Trophoblast cell (in vitro differentiated cells and primary cell): ENCODE measurements at regions not wholly inside any gene's neighbourhood (a gene's known extent, or its start where the extent isn't known, plus 50 kb on each side); places are given as distances from the start of the nearest gene placed in this dataset.

ENCODE experiments used
- DNase-seq, 2 donors: peaks; one replicate each; pipeline ENCODE4 v3.0.0-alpha.2; 2016
- H2AFZ ChIP-seq: 2 replicates; pipeline ENCODE4 v1.6.1; 2013; ENCODE audit warnings: low read length, moderate library complexity, mild to moderate bottlenecking; ENCODE audit not compliant: insufficient read depth, poor library complexity
- H2AK5ac ChIP-seq: 2 replicates; pipeline ENCODE4 v1.6.1; 2013; ENCODE audit warnings: mild to moderate bottlenecking, low read length
- H2BK120ac ChIP-seq: 2 replicates; pipeline ENCODE4 v1.6.1; 2013; ENCODE audit warnings: low read length, mild to moderate bottlenecking, moderate library complexity; ENCODE audit not compliant: insufficient read depth, poor library complexity
- H2BK12ac ChIP-seq: 2 replicates; pipeline ENCODE4 v1.6.1; 2013; ENCODE audit warnings: mild to moderate bottlenecking, low read length, moderate library complexity
- H2BK5ac ChIP-seq: 2 replicates; pipeline ENCODE4 v1.6.1; 2013; ENCODE audit warnings: low read length, low read depth, moderate library complexity, mild to moderate bottlenecking; ENCODE audit not compliant: poor library complexity
- H3K14ac ChIP-seq: 2 replicates; pipeline ENCODE4 v1.6.1; 2013; ENCODE audit warnings: mild to moderate bottlenecking, low read length
- H3K18ac ChIP-seq: 2 replicates; pipeline ENCODE4 v1.6.1; 2013; ENCODE audit warnings: mild to moderate bottlenecking, low read length
- H3K23ac ChIP-seq: 2 replicates; pipeline ENCODE4 v1.6.1; 2013; ENCODE audit warnings: low read length
- H3K27ac ChIP-seq: 2 replicates; pipeline ENCODE4 v1.5.1; 2013; ENCODE audit warnings: low read depth, mild to moderate bottlenecking, inconsistent platforms, low read length, moderate library complexity
- H3K27me3 ChIP-seq: 2 replicates; pipeline ENCODE4 v1.6.1; 2013; ENCODE audit warnings: inconsistent platforms, mild to moderate bottlenecking, low read length, moderate library complexity; ENCODE audit not compliant: insufficient read depth
- H3K36me3 ChIP-seq, 2 experiments: 1 replicate in 1 of 2; 2 replicates in 1 of 2; pipeline ENCODE4 v1.6.1; 2013; ENCODE audit warnings: low read length in 2 of 2, mild to moderate bottlenecking in 2 of 2, moderate library complexity in 1 of 2; ENCODE audit not compliant: insufficient read depth in 2 of 2, control insufficient read depth in 1 of 2
- H3K4ac ChIP-seq: 2 replicates; pipeline ENCODE4 v1.6.1; 2013; ENCODE audit warnings: low read depth, mild to moderate bottlenecking, low read length, moderate library complexity
- H3K4me1 ChIP-seq, 2 experiments: 1 replicate in 1 of 2; 2 replicates in 1 of 2; pipeline ENCODE4 v1.6.1; 2013; ENCODE audit warnings: low read length in 2 of 2, mild to moderate bottlenecking in 2 of 2, moderate library complexity in 1 of 2; ENCODE audit not compliant: insufficient read depth in 2 of 2, control insufficient read depth in 1 of 2
- H3K4me2 ChIP-seq: 2 replicates; pipeline ENCODE4 v1.6.1; 2013; ENCODE audit warnings: inconsistent platforms, mild to moderate bottlenecking, low read length, moderate library complexity
- H3K4me3 ChIP-seq: 2 replicates; pipeline ENCODE4 v1.5.1; 2013; ENCODE audit warnings: mild to moderate bottlenecking, low read depth, low read length, inconsistent platforms
- H3K79me1 ChIP-seq: one replicate; pipeline ENCODE4 v1.6.1; 2013; ENCODE audit warnings: low read length
- H3K79me2 ChIP-seq: 2 replicates; pipeline ENCODE4 v1.6.1; 2013; ENCODE audit warnings: low read length, mild to moderate bottlenecking; ENCODE audit not compliant: control insufficient read depth, insufficient read depth, poor library complexity
- H3K9ac ChIP-seq: 2 replicates; pipeline ENCODE4 v1.6.1; 2013; ENCODE audit warnings: mild to moderate bottlenecking, low read length
- H3K9me3 ChIP-seq: 2 replicates; pipeline ENCODE4 v1.6.1; 2013; ENCODE audit warnings: low read depth, mild to moderate bottlenecking, control low read depth, inconsistent platforms, low read length; ENCODE audit not compliant: insufficient read depth
- H4K12ac ChIP-seq: 2 replicates; pipeline ENCODE4 v1.6.1; 2013; ENCODE audit warnings: low read depth, mild to moderate bottlenecking, low read length, moderate library complexity
- H4K8ac ChIP-seq: 2 replicates; pipeline ENCODE4 v1.6.1; 2013; ENCODE audit warnings: low read depth, mild to moderate bottlenecking, low read length, moderate library complexity
- H4K91ac ChIP-seq: one replicate; pipeline ENCODE4 v1.6.1; 2013; ENCODE audit warnings: low read depth, mild to moderate bottlenecking, low read length, moderate library complexity
- WGBS: extraction: QIAGEN DNeasy Blood & Tissue Kit; methylation state at CpG from one replicate; pipeline ENCODE4 v1.1.7; 2013; ENCODE audit warnings: missing lambda C conversion rate; ENCODE audit not compliant: insufficient read length, insufficient coverage; ENCODE audit errors: extremely low coverage; 5-methylcytosine and 5-hydroxymethylcytosine counted together

DNA sequence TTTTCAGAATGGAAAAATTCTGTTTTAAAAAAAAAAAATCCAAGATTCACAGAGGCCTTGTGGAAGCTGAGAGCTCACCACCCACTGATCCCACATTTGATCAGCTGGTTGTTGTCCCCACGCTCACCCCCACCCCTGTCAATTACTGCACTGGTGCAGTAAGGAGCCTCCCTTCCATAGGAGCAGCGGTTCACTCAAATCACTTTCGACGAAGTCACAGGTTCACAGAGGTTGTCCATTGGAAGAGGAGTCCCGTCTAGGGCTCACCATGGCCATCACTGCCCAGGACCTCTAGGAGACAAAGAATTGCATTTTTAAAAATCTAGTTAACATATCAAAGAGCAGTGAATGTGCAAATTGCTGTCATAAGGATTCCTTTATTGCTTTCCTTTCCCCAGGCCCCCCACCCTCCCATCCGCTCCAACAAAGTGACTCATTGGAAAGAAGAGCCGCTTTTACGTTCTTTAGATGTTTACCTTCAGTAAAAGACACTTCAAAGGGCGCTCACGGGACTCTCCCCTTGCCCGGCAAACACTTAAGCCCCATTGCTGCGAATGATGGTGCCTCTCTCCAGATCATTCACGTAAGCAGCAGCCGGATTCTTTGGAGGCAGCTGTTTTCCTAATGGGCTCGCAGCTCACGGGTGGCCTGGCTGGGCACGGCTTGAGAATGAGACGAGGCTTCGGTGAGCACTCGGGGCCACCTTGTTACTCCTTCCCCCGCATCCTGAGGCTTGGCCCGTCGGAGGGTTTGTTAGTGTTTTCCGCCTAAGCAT lies 165.5 kb upstream of the SALL3 start:
- Histone ChIP-seq H3K79me2 (no peaks in the 10 kb centered on the region), H3K4ac (no peak overlapping the region), H3K4me1 (no peaks in the 10 kb centered on the region), H3K27ac (no peak overlapping the region), H3K9ac (no peak overlapping the region), H3K14ac (no peak overlapping the region), H3K27me3 (no peaks in the 10 kb centered on the region), H2AFZ (no peak overlapping the region), H2BK120ac (no peak overlapping the region), H3K23ac (no peak overlapping the region), H4K8ac (no peak overlapping the region), H3K4me3 (no peak overlapping the region), H2BK5ac (no peak overlapping the region), H3K9me3 (peaks cover 7% of the 10 kb centered on the region), H4K91ac (no peak overlapping the region), H3K4me2 (no peak overlapping the region), H2BK12ac (no peak overlapping the region), H3K18ac (no peak overlapping the region), H3K36me3 (no peaks in the 10 kb centered on the region), H4K12ac (no peak overlapping the region), H3K79me1 (no peaks in the 10 kb centered on the region), H2AK5ac (no peak overlapping the region)
- DNase-seq: no peak
- WGBS: no CpG with 5 or more reads among the region's 24 CpGs

DNA sequence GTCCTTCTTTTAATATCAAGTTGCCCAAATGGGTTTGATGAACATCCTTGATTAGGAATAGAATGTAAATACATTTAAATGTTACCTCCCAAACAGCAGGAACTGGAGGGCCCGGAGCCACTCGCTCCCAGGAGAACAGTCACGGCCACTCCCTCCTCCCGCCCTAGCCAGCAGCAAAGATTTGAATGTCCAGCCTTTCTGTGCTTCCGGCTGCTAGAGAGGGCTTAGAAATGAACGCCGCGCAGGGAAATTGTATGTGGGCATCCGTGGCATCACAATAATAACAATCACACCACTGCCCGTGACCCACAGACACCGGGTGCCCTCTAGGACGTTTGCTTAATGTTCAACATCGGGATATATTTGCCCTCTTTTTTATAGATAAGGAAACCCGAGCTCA lies 164.9 kb upstream of the SALL3 start:
- no peak for DNase-seq
- H2BK120ac ChIP-seq: no peak overlapping the region
- no peak overlapping the region for H3K23ac ChIP-seq
- no peaks in the 10 kb centered on the region for H3K4me1 ChIP-seq
- no peaks in the 10 kb centered on the region for H3K27me3 ChIP-seq
- H3K79me1 ChIP-seq: no peaks in the 10 kb centered on the region
- H4K91ac ChIP-seq: no peak overlapping the region
- no peak overlapping the region for H3K14ac ChIP-seq
- H3K4me2 ChIP-seq: no peak overlapping the region
- no peak overlapping the region for H2BK5ac ChIP-seq
- no peak overlapping the region for H2BK12ac ChIP-seq
- no peaks in the 10 kb centered on the region for H3K79me2 ChIP-seq
- H3K9ac ChIP-seq: no peak overlapping the region
- no peak overlapping the region for H3K4me3 ChIP-seq
- no peak overlapping the region for H4K12ac ChIP-seq
- no peak overlapping the region for H4K8ac ChIP-seq
- no peak overlapping the region for H3K4ac ChIP-seq
- no peak overlapping the region for H2AK5ac ChIP-seq
- H2AFZ ChIP-seq: no peak overlapping the region
- H3K18ac ChIP-seq: no peak overlapping the region
- no CpG with 5 or more reads among the region's 14 CpGs for WGBS
- no peaks in the 10 kb centered on the region for H3K36me3 ChIP-seq
- H3K9me3 ChIP-seq: peaks cover 4% of the 10 kb centered on the region
- H3K27ac ChIP-seq: no peak overlapping the region

DNA sequence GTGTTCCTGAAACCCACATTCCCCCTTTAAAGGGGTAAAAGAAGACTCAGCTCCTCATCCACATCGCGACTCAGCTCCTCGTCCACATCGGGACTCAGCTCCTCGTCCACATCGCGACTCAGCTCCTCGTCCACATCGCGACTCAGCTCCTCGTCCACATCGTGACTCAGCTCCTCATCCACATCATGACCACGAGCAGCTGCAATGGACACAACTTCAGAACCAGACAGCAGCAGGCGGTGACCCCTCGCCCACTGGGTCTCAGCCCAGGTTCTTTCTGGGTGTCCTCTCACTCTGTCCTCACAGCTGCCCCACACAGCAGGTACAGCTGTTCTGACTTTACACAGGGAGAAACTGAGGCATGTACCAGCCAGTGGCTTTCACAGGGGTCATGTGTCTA lies 163.5 kb upstream of the SALL3 start:
- Histone ChIP-seq H2AFZ (no peak overlapping the region), H3K4me3 (no peak overlapping the region), H3K36me3 (no peaks in the 10 kb centered on the region), H3K4me1 (no peaks in the 10 kb centered on the region), H3K9ac (no peak overlapping the region), H3K9me3 (no peaks in the 10 kb centered on the region), H2BK120ac (no peak overlapping the region), H3K18ac (no peak overlapping the region), H4K12ac (no peak overlapping the region), H3K14ac (no peak overlapping the region), H3K27me3 (no peaks in the 10 kb centered on the region), H4K91ac (no peak overlapping the region), H3K4ac (no peak overlapping the region), H3K23ac (no peak overlapping the region), H2BK5ac (no peak overlapping the region), H3K79me1 (no peaks in the 10 kb centered on the region), H3K27ac (no peak overlapping the region), H3K4me2 (no peak overlapping the region), H3K79me2 (no peaks in the 10 kb centered on the region), H4K8ac (no peak overlapping the region), H2AK5ac (no peak overlapping the region), H2BK12ac (no peak overlapping the region)
- no CpG with 5 or more reads among the region's 15 CpGs for WGBS
- no peak for DNase-seq

DNA sequence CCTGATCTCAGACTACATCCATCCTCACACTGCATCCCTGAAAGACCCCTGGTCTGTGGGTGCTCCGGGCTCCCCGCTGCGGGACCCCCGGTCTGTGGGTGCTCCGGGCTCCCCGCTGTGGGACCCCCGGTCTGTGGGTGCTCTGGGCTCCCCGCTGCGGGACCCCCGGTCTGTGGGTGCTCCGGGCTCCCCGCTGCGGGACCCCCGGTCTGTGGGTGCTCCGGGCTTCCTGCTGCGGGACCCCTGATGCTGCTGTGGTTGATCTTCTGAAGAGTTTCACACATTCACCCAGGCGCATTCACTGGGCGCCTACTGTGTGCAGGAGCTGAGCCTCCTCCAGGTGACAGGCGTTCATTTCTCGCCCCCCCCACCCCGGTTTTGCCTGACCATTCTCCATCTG lies 162.7 kb upstream of the SALL3 start:
- no peak overlapping the region for H2AFZ ChIP-seq
- H3K4me1 ChIP-seq: no peaks in the 10 kb centered on the region
- WGBS: no CpG with 5 or more reads among the region's 21 CpGs
- no peaks in the 10 kb centered on the region for H3K9me3 ChIP-seq
- H4K8ac ChIP-seq: no peak overlapping the region
- no peaks in the 10 kb centered on the region for H3K79me2 ChIP-seq
- H3K23ac ChIP-seq: no peak overlapping the region
- H3K4ac ChIP-seq: no peak overlapping the region
- H3K18ac ChIP-seq: no peak overlapping the region
- H3K14ac ChIP-seq: no peak overlapping the region
- H4K12ac ChIP-seq: no peak overlapping the region
- H3K4me3 ChIP-seq: no peak overlapping the region
- no peak overlapping the region for H2BK120ac ChIP-seq
- no peak overlapping the region for H2BK12ac ChIP-seq
- no peaks in the 10 kb centered on the region for H3K36me3 ChIP-seq
- no peak overlapping the region for H3K9ac ChIP-seq
- no peaks in the 10 kb centered on the region for H3K79me1 ChIP-seq
- no peak overlapping the region for H4K91ac ChIP-seq
- no peak overlapping the region for H2BK5ac ChIP-seq
- H3K4me2 ChIP-seq: no peak overlapping the region
- H3K27ac ChIP-seq: no peak overlapping the region
- H2AK5ac ChIP-seq: no peak overlapping the region
- no peaks in the 10 kb centered on the region for H3K27me3 ChIP-seq
- DNase-seq: no peak
